Left renal pelvis (tissue), 4 donors: ENCODE measurements at regions not wholly inside any gene's neighbourhood (a gene's known extent, or its start where the extent isn't known, plus 50 kb on each side); places are given as distances from the start of the nearest gene placed in this dataset.
"Not testable (repeated sequence)": the region's sequence is repeated elsewhere in the genome, so short reads cannot be mapped to it uniquely, and the experiment has no call there.

Experiments
- DNase-seq, 4 donors: peaks; one replicate each; pipeline ENCODE4 v3.0.0-alpha.2; 2013; ENCODE audit warnings: low read depth in 4 of 4, low spot score in 3 of 4

DNA sequence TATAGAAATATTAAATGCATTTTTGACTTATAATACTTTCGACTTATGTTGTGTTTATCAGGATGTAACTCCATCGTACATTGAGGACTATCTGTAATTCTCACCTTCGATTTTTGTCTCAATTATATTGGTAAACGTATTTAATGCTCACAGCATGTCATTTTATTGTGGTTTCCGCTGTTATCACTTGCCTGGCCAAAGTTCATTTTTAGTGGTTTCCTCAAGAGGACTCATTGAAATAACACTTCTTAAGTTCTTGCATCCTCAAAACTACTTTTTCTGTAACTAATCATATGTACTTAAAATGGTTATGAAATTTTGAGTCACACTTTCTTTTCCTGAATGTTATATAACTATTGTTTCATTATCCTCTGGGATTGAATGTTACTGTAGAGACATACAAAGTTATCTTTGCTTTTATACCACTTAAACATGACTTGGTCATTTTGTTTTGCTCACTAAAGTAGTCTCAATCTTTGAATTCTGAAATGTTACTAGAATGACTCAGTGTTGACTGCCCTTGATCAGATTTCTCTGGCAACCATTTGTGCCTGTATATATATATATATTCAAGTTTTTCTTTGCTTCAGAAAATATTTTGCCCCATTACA, 289.6 kb upstream of the PROX1 start:
- no peak for DNase-seq

DNA sequence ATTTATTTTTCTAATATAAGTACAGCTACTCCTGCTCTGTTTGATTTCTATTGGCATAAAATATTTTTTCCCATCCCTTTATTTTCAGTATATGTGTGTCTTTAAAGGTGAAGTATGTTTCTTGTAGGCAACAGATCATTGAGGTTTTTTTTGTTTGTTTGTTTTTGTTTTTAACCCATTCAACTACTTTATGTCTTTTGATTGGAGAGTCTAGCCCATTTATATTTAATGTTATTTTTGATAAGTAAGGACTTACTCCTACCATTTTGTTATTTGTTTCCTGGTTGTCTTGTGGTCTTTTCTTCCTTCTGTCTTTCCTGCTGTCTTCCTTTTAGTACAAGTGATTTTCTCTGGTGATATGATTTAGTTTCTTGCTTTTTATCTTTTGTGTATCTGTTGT, 285.1 kb upstream of the PROX1 start:
- no peak for DNase-seq

DNA sequence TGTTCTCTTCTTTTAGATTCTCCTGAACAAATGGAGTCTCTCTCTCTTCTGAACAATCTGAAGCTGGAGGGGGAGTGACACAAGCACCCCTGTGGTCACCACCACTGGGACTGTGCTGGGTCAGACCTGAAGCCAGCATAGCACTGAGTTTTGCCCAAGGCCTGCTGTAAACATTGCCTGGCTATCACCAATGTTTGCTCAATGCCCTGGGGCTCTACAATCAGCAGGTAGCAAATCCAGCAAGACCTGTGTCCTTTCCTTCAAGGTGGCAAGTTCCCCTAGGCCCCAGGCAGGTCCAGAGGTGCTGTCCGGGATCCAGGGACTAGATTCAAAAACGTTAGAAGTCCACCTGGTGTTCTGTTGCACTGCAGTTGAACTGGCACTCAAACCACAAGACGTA, 282.8 kb upstream of the PROX1 start:
- DNase-seq, result no peak

DNA sequence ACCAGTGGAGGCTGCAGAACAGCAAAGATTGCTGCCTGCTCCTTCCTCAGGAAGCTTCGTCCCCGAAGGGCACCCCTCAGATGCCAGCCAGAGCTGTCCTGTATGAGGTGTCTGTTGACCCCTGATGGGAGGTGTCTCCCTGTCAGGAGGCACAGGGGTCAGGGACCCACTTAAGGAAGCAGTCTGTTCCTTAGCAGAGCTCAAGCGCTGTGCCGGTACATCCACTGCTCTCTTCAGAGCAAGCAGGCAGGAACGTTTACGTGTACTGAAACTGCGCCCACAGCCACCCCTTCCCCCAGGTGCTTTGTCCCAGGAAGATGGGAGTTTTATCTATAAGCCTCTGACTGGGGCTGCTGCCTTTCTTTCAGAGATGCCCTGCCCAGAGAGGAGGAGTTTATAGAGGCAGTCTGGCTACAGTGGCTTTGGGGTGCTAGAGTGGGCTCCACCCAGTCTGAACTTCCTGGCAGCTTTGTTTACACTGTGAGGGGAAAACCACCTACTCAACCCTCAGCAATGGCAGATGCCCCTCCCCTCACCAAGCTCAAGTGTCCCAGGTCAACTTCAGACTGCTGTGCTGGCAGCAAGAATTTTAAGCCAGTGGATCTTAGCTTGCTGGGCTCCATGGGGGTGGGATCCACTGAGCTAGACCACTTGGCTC, 275.8 kb upstream of the PROX1 start:
- DNase-seq, result not testable (repeated sequence)

DNA sequence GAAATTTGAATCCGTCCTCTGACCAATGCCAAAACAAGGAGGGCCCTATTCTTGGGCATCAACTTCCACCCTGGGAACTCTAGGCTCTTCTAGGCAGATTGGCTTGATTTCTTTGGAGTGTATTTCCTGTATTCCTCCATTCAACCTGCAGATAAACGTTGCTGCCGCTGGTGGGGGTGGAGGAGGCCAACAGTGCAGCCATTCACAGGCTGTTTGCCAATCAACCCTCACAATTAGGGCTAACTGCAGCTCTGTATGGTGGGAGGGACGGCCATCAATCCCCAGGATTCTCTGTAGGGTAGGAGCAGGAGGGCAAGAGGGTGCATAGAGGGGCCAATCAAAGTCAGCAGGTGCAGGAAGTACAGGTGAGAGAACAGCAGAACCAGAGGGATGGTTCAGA, 273.1 kb upstream of the PROX1 start:
- no peak for DNase-seq

DNA sequence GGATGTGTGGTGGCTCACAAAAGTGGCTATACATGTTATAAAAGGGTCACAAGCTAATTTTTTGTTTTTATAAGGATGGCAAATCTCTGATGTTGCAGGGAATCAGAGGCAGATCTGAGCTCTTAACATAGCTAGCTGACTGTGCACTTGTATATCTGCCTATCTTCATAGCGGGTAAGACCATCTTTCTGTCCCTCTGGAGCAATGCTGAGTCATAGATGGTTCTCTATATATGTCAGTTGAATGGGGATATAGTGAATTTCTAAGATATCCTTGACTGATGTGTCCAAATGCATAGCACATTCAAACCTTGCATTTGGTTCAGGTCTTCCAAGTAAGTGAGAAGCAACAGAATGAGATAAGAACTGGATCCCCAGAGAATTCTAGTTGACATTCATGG, 272.6 kb upstream of the PROX1 start:
- no peak for DNase-seq

DNA sequence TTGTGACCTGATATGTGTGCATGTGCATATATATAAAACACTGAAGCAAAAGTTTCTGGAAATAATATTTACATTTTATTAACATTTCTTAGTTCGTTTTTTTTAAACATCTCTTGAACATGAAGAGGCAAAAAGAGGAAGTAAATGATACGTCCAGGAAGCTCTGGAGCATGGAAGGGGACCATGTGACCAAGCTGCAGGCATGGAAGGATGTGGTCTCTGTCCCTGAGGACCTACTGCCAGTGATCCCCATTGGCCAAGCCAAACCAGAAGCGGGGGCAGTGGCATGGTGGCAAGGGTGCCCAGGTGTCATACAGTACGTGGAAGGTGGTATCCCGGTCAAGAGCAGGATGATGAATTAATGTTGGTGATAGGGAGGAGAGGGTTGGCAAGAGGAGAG, 268.3 kb upstream of the PROX1 start:
- DNase-seq, result no peak

DNA sequence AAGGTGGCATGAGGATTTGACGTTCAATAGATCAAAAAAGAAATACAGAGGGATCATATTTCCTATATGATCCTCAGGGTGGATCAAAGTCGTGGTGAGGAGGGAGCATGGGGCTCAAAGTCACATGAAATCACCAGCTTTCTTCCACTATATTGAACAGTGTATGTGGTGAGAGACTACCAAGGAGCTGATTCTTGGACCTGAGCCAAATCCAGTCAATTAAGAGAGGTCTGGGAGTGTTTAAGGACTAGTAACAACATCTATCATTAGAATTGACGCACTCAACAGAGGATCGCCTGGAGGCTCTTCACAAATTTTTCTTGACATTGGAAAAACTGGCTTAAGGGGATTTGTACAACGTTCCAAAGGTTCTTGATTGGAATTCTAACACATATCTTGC, 267.7 kb upstream of the PROX1 start:
- no peak for DNase-seq

DNA sequence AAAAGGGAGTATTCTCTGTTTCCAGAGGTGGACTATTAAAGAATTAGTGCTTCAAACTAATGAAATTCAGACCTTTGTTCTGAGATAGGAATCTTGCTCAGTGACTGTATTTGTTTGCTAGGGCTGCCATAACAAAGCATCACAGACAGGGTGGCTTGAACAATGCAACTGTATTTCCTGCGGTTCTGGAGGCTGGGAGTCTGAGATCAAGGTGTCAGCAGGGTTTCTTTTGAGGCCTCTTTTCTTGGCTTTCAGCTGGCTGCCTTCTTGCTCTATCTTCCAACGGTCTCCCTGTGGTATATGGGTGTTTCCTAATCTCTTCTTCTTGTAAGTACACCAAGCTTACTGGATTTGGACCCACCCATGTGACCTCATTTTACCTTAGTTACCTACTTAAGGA, 264.6 kb upstream of the PROX1 start:
- no peak for DNase-seq

DNA sequence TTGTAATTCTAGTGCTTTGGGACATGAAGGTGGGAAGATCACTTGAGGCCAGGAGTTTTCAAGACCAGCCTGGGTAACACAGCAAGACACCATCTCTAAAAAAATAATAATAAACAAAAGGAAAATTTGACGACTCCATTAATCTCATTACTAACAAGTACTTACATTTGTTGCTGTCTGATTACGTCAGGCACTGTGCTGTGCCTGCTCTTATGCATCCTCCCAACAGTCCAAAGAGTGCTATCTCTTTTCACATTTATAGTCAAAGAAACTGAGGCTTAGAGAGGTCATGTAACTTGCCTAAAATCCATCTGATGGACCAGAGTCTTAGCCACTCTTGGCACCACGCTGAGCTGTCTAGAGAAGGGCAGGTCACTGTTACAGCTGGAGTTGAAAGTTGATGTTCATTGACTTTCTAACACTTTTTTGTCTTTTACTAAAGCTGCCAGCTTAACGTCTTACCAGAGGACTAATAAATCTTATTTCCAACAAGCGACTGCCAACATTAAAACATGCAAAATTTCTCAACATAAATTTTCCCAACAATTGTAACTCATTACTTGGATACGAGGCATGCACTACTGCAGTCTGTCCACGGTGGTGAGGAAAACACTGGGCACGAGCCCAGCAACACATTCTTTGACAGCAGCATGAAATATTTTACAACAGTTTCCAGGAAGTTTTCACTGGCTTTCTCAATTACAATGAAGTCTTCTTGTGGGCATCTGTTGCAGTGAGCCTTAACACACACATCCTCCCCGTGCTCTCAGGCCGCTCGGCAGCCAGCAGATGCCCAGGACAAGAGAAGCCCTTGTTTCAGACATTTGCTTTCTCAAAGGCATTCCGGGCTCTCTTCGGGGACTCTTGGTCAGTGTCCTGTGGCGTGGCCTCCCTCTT, 262.9 kb upstream of the PROX1 start:
- DNase-seq, result peak; percentile 6 to 21 (median 14)

DNA sequence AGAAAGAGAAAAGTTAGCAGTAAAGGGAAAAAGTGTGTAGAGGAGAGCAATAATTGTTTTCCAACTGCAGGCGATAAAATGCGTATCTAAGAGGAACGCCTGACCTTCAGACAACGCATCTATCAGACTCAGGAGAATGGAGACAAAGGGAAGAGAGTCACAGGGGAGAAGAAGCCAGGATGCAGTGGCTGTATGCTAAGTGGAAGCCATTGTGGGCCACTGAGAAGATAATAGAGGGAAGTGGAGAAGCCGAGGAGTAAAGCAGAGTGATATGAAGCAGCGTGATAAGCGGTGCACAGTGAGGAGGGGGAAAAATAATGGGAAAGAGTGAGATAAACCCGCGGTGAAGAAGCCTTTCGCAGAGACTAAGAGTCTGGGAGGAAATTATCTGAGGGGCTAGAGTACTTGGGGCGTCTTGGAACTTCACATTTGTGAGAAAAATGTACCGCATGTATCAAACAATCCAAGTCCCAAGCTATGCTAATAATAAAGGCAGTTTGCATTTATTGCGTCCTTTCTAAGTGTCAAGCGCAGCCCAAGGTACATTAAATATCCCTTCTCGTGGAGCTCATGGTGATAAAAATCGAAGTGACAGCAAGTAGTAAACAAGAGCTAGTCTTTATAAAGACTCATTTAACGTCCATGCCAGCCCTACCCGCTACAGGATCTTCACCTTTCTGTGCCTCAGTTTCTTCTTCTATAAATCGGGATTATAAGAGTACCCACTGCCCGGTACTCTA, 259.8 kb upstream of the PROX1 start:
- no peak for DNase-seq

DNA sequence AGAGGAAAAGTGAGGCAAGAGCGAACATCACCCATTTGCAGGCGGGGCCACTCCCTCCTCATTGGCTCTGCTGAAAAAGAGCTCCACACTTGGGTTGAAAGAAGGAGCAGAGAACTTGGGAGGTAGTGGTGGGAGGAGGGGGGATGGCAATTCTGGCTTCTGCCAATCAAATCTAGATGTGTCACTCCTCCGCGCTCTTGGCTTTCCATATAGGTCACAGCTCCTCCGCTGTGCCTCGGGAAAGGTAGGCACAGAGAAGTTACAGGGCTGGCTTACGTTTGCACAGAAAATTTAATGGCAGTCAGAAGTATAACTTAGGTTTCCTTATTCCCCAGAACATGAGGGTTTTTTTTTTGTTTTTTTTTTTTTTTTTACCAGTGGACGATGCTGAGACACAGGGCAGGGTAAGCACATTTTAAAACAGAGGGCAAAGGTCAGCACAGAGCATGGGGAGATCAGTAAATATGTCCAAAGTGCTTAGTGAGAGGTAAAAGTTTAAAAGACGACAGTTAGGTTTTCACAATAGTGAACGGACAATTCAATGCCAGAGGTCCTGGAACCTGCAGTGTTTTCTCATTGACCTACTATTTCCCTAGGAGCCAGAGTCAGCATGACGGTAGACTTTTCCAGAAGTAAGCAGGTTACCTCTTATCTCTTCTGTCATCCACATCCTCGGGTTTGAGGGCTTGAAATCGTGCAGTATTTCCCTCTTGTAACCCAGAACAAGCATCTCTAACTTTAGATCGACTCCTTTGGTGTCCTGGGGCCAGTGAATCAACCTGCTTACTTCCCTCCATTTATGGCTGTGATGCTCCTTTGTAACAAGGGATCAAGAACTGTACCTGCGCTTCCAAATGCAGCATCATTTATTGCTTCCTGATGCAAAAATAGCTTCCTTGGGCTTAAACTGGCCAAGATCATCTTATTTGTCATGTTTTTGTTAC, 258.9 kb upstream of the PROX1 start:
- no peak for DNase-seq

DNA sequence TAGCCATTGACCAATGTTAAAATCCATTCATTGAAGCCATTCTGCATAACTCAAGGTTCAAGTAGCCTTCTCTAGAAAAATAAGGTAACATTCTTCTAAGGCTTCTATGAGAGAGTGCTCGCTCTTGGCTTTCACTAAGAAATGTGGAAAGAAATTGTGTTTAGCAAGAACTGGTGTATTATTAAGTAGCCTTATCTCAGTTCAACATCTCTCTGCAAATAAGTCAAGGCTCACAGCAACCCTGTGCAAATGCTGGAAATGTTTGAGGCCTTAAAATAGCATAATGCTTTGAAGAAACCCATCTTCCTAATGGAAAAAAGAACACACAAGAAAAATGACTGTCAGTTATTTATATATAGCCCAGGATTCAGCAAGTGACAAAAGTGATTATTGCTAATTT, 254.1 kb upstream of the PROX1 start:
- no peak for DNase-seq

DNA sequence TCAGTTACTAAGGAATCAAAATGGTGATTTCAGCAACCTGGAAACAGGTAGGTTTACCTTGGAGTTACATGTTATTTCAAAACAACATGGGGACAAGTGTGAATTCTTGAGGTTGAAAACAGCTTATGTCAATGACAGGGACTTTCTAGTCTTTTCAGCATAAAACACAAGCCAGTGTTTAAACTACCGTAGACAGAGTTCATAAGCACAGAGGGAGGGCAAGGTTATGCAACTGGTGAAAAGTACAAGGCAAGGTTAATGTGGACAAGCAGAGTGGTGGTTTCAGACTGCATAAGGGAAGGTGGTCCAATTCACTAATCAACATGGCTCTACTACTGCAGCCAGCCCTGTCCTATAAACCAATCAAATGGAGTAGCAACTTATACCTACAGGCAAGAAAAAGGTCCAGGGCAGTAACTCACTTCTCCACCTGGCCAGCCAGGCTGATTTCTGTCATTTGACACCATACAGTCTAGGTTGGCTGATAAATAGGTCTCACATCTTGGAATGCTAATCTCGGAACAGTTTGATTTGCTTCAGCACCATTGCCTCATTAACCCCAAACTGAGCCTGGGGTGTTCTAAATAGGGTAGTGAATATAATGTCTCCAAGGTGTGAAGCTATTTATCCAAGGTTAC, 250.3 kb upstream of the PROX1 start:
- peak in 1 of 4 donors; percentile 9 for DNase-seq

DNA sequence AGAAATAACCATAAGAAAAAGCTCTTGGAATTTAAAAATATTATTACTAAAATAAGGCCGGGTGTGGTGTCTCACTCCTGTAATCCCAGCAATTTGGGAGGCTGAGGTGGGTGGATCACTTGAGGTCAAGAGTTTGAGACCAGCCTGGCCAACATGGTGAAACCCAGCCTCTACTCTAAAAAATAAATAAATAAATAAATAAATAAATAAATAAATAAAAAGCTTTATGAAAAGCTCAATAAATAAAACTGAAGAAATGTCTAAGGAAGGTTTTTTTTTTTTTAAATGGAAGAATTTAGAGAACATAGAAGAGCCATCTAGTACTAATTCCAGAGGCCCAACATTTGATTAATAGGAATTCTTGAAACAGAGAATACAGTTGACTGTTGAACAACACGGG, 249.1 kb upstream of the PROX1 start:
- no peak for DNase-seq

DNA sequence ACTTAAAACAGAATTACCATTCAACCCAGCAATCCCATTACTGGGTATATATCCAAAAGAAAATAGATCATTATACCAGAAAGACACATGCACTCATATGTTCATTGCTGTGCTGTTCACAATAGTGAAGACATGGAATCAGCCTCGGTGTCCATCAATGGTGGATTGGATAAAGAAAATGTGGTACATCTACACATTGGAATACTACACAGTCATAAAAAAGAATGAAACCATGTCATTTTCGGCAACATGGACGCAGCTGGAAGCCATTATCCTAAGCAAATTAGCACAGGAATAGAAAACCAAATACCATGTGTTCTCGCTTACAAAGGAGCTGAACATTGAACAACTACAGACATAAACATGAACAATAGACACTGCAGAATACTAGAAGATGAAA, 244.8 kb upstream of the PROX1 start:
- no peak for DNase-seq

DNA sequence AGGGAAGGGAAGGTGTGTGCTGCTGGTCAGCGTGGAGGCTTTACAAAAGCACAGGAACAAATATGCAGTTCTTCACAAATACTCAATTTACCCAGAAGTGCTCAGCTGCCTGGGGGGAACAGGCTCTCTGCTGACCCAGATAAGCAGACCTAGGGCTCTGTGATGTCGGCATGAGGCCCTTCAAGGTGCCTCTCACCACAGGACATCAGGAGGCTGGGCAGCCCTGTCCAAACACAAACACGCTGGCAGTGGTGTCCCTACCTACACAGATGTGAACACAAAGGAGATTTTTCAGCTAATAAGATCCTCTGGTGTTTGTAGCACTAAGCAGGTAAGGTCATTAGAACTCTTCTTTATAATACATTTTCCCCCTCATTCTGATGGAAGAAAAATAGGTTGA, 243.0 kb upstream of the PROX1 start:
- DNase-seq, result no peak

DNA sequence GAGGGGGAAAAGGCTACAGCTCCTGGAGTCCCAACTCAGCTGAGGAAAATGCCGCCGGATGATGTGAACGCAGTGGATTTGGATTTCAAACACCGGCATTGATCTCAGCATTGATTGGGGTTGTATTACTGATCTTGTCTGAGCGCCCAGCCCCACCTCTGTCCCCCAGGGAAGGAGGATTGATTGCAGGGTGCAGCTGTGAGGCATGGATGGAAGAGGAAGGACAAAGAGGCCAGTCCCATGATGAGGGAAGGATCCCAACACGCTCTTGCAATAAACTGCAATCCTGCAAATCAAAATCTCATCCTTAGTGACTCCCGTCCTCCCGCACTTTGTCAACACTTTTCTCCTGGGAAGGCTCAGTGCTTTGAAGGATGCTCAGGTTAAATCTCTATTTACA, 242.3 kb upstream of the PROX1 start:
- no peak for DNase-seq

DNA sequence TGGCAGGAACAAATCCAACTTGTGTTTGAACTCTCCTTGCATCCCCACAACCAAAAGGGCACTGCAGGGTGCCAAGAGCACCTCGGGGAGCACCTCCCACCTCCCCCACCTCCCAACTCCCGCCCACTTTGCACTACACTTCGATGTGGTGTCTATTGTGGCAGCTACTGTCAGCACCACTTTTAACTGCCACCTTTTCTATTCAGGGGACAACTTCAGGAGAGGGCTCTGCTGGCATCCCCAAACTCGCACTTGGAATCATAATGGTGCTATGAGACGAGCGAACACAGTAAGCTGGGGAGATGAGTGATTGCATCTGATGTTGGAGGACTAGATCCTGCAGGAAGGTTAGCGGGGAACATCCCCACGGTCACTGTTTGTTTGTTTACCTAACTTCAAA, 238.2 kb upstream of the PROX1 start:
- no peak for DNase-seq
